ENCODE measurements at regions not wholly inside any gene's neighbourhood (a gene's known extent, or its start where the extent isn't known, plus 50 kb on each side); places are given as distances from the start of the nearest gene placed in this dataset.
"Not testable (repeated sequence)": the region's sequence is repeated elsewhere in the genome, so short reads cannot be mapped to it uniquely, and the experiment has no call there.

DNA sequence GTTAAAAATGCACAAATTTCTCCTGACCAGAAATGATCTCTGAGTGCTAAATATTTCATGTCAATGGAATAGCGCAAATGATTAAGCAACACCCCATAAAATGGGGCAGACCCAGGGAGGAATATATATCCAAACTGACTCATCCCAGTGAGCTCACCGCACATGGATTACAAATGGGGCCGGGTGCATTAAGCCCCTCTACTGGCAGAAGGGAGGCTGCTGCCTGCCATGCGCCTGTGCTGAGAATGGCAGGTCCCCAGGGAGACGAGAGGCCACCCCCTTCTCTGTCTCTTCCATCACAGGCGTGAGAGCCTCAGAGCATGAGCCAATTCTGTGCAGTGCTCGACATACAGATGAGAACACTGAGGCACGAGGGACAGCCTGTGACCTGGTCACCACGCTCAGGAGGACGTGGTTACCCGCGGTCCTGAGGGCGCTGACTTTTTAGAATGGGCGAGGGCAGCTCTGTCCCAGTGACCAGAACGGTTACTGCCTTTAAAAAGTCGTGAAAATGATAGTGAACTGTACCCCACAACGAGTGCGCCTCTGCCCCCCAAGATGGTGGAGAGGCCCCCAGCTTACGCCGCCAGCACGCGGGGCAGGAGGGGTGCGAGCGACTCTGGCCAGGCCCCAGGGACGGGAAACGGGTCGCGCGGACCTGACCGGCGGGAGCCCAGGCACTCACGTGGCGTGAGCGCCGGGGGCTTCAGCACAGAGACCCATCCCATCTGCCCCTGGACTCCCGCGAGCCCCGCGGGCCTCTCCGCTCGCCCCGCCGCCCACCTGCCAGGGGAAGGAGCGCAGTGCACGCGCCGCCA lies 130.2 kb upstream of the ALDH3B2 start:
- Histone ChIP-seq H3K4me3 (ENCODE audit: low read depth, low read length) (peak overlapping the region; percentile 90), H3K27ac (ENCODE audit: low read depth, low read length) (peak overlapping the region; percentile 71), H2AFZ (ENCODE audit: low read length, unreplicated experiment) (peak overlapping the region; percentile 82)
- not testable (repeated sequence) for H3K79me2 ChIP-seq (ENCODE audit: control insufficient read depth, insufficient read depth, low read length, unreplicated experiment); H3K36me3 ChIP-seq (ENCODE audit: insufficient read depth, low read length); H3K27me3 ChIP-seq (ENCODE audit: insufficient read depth, low read length); H3K4me1 ChIP-seq (ENCODE audit: control insufficient read depth, insufficient read depth, low read length, unreplicated experiment)

DNA sequence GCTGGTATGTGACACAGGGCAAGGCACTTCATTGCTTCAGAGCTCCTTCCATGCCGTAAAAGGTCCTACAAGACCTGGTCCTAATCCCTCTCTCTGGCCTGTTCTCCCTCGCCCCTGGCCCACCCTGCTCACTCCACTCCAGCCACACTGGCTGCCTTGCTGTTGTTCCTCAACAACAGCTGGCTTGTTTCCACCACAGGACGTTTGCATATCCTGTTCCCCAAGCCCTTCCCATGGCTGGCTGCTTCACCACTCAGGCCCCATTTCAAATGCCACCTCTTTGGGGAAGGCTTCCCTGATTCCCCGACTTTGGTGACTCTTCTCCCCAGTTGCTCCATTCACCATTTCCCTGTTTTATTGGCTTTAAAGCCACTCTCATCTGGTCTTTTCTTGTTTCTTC lies 129.1 kb upstream of the ALDH3B2 start:
- H3K79me2 ChIP-seq (ENCODE audit: control insufficient read depth, insufficient read depth, low read length, unreplicated experiment); H3K4me1 ChIP-seq (ENCODE audit: control insufficient read depth, insufficient read depth, low read length, unreplicated experiment); H3K27ac ChIP-seq (ENCODE audit: low read depth, low read length); H2AFZ ChIP-seq (ENCODE audit: low read length, unreplicated experiment); H3K27me3 ChIP-seq (ENCODE audit: insufficient read depth, low read length); H3K4me3 ChIP-seq (ENCODE audit: low read depth, low read length); H3K36me3 ChIP-seq (ENCODE audit: insufficient read depth, low read length): not testable (repeated sequence)

DNA sequence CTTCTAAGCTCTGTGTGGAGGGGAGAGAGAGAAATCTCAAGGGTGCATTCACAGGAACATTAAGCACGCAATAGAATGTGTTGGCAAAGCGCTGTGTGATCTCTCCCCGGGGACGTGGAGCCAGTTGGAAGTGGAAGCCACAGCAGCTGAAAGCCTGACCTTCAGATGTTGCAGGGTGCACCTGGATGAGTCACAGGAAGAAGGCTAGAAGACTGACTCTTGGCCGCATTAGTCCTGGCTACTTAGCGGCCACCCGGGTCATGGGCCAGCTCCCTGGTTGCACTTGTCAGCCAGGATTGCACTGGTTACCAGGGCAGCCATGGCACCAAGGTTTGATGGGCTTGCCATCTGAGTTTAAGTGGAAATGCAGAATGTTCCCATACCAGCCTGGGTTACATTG lies 128.6 kb upstream of the ALDH3B2 start:
- not testable (repeated sequence) for H3K27ac ChIP-seq (ENCODE audit: low read depth, low read length); H3K27me3 ChIP-seq (ENCODE audit: insufficient read depth, low read length); H3K79me2 ChIP-seq (ENCODE audit: control insufficient read depth, insufficient read depth, low read length, unreplicated experiment); H3K4me1 ChIP-seq (ENCODE audit: control insufficient read depth, insufficient read depth, low read length, unreplicated experiment); H3K4me3 ChIP-seq (ENCODE audit: low read depth, low read length); H2AFZ ChIP-seq (ENCODE audit: low read length, unreplicated experiment); H3K36me3 ChIP-seq (ENCODE audit: insufficient read depth, low read length)

DNA sequence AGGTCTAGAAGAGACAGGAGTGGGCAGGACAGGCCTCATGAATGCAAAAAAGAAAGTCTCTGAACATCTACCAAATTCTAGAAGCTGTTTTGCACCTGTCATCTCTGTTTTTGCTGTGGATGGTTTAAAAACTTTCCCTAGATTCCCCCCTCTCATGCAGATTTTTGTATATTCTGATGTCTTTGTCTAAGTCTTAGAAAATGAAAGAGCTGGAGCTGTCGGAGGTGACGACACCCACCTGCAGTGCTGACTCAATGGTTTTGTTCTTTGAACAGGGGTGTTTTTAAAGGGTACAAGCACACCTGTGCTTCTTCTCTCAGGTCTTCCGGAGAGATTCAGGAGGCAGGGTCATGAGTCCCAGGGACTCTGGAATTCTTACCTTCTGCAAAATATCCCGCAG lies 128.2 kb upstream of the ALDH3B2 start:
- H3K27me3 ChIP-seq (ENCODE audit: insufficient read depth, low read length); H3K27ac ChIP-seq (ENCODE audit: low read depth, low read length); H3K36me3 ChIP-seq (ENCODE audit: insufficient read depth, low read length); H2AFZ ChIP-seq (ENCODE audit: low read length, unreplicated experiment); H3K4me3 ChIP-seq (ENCODE audit: low read depth, low read length); H3K79me2 ChIP-seq (ENCODE audit: control insufficient read depth, insufficient read depth, low read length, unreplicated experiment); H3K4me1 ChIP-seq (ENCODE audit: control insufficient read depth, insufficient read depth, low read length, unreplicated experiment): not testable (repeated sequence)

DNA sequence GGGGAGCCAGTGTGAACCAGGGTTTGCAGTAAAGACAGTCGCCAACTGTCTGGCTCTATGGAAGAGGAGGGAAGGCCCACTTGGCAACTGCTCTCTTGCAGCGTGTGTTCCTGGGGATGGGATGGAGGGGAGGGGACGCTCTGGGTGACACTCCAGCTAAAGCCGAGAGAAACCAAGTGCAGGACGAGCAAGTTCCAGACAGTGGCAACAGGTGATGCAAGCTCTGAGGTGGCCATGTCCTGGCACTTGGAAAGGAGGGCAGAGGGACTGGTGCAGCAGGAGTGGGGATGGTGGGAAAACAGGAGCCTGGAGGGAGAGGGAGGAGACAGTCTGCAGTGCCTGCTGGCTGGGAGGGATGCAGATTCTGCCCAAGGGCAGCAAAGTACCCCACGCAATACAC lies 127.0 kb upstream of the ALDH3B2 start:
- not testable (repeated sequence) for H2AFZ ChIP-seq (ENCODE audit: low read length, unreplicated experiment); H3K79me2 ChIP-seq (ENCODE audit: control insufficient read depth, insufficient read depth, low read length, unreplicated experiment); H3K36me3 ChIP-seq (ENCODE audit: insufficient read depth, low read length); H3K27ac ChIP-seq (ENCODE audit: low read depth, low read length); H3K4me1 ChIP-seq (ENCODE audit: control insufficient read depth, insufficient read depth, low read length, unreplicated experiment); H3K27me3 ChIP-seq (ENCODE audit: insufficient read depth, low read length); H3K4me3 ChIP-seq (ENCODE audit: low read depth, low read length)

DNA sequence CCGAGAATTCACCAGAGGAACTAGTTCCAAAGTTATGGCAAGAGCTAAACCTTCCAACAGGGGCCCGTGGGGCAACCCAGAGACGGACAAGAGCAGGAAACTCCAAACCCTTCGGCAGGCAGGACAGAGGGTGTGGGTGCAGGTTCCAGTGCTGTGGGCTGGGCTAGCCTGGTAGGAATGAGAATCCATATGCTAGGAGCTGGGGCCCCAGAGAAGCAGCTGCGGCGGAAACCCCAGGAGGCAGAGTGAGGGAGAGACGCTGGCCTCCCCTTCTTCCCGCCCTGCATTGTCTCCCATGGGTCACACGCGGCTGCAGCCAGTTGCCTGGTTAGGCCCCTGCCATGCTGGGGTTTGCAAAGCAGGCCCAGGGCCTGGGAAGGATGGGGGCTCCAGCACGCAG lies 126.2 kb upstream of the ALDH3B2 start:
- not testable (repeated sequence) for H3K4me3 ChIP-seq (ENCODE audit: low read depth, low read length); H2AFZ ChIP-seq (ENCODE audit: low read length, unreplicated experiment); H3K27ac ChIP-seq (ENCODE audit: low read depth, low read length); H3K4me1 ChIP-seq (ENCODE audit: control insufficient read depth, insufficient read depth, low read length, unreplicated experiment); H3K79me2 ChIP-seq (ENCODE audit: control insufficient read depth, insufficient read depth, low read length, unreplicated experiment); H3K27me3 ChIP-seq (ENCODE audit: insufficient read depth, low read length); H3K36me3 ChIP-seq (ENCODE audit: insufficient read depth, low read length)

DNA sequence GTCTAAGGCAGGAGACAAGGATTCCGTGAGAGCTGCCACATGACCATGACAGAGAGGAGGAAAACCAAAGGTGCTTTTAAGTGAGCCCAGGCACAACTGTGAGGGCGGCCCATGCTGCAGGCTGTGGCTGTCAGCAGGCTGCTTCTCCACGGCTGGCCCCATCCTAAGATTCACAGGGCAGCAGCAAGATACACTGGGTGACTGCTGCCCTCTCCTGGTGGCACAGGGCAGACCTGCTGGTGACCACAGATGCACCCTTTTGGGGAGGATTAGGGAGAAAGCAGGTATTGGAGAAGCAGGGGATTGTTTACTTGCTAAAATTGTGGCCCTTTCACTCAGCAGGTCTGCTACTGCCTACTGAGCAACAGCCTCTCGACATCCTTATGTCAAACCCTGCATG lies 125.4 kb upstream of the ALDH3B2 start:
- not testable (repeated sequence) for H2AFZ ChIP-seq (ENCODE audit: low read length, unreplicated experiment); H3K36me3 ChIP-seq (ENCODE audit: insufficient read depth, low read length); H3K4me1 ChIP-seq (ENCODE audit: control insufficient read depth, insufficient read depth, low read length, unreplicated experiment); H3K27me3 ChIP-seq (ENCODE audit: insufficient read depth, low read length); H3K4me3 ChIP-seq (ENCODE audit: low read depth, low read length); H3K27ac ChIP-seq (ENCODE audit: low read depth, low read length); H3K79me2 ChIP-seq (ENCODE audit: control insufficient read depth, insufficient read depth, low read length, unreplicated experiment)

DNA sequence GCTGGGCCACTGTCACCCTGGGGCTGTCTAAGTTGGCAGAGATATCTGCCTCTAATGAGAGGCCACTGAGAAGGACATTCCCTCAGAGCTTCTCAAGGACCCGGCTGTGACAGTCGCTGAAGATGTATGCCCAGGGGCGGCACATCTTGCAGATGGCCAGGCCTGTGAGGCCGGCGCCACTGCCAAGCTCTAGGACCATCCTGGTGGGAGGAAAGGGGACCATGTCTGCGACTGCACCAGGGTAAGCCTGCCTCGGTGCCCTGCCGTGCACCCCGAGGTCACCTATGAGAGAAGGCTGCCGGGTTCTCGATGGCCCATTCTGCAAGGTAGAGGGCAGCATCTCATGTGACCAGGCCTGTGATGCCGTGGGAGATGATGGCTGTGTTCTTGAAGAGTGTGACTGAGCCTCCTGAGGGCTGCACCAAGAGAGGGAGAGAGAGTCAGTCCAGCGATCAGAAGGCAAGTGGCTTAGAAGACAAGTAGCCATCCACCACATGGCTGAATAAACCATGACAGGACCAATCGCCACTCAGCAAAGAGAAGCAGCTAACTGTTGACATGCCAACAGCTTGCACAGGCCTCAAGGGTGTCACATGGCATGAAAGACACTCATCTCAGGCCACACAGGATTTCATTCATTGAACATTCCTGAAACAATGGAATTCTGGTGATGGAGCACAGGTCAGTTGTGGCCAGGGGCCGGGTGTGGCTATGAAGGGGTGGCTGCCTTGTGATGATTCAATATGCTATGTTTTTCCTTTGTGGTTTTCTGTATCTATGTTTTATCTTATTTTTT lies 123.5 kb upstream of the ALDH3B2 start:
- not testable (repeated sequence) for H3K27ac ChIP-seq (ENCODE audit: low read depth, low read length); H3K4me3 ChIP-seq (ENCODE audit: low read depth, low read length); H3K36me3 ChIP-seq (ENCODE audit: insufficient read depth, low read length); H2AFZ ChIP-seq (ENCODE audit: low read length, unreplicated experiment); H3K4me1 ChIP-seq (ENCODE audit: control insufficient read depth, insufficient read depth, low read length, unreplicated experiment); H3K79me2 ChIP-seq (ENCODE audit: control insufficient read depth, insufficient read depth, low read length, unreplicated experiment); H3K27me3 ChIP-seq (ENCODE audit: insufficient read depth, low read length)

DNA sequence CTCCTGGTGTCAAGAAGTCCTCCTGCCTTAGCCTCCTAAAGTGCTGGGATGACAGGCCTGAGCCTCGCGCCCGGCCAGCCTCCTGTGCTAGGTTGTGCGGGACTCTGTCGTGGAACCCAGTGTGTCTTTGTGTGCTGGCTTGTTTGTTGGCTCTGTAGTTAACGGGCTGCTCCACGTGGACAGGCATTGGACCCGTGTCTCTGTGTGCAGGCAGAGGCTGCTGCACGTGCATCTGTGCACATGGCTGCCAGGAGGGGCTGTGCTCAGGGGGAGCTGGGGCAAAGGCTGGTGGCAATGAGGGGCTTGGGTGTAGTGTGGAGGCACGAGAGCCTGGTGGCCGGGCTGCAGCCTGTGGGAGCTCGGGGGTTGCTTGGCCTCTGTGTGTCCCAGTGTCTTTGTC lies 121.3 kb upstream of the ALDH3B2 start:
- H3K4me1 ChIP-seq (ENCODE audit: control insufficient read depth, insufficient read depth, low read length, unreplicated experiment) = no peaks in the 10 kb centered on the region
- no peaks in the 10 kb centered on the region for H3K27me3 ChIP-seq (ENCODE audit: insufficient read depth, low read length)
- H3K4me3 ChIP-seq (ENCODE audit: low read depth, low read length) = no peak overlapping the region
- no peak overlapping the region for H2AFZ ChIP-seq (ENCODE audit: low read length, unreplicated experiment)
- no peaks in the 10 kb centered on the region for H3K79me2 ChIP-seq (ENCODE audit: control insufficient read depth, insufficient read depth, low read length, unreplicated experiment)
- no peaks in the 10 kb centered on the region for H3K36me3 ChIP-seq (ENCODE audit: insufficient read depth, low read length)
- H3K27ac ChIP-seq (ENCODE audit: low read depth, low read length) = no peak overlapping the region

DNA sequence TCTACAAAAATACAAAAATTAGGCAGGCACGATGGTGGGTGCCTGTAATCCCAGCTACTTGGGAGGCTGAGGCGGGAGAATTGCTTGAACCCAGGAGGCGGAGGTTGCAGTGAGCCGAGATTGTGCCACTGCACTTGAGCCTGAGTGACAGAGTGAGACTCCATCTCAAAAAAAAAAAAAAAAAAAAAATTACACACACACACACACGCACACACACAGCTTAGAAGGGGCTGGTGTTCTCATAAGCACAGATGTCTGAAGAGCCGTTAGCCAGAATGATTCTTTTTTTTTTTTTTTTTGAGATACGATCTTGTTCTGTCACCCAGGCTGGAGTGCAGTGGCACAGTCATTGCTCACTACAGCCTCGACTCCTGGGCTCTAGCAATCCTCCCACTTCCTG lies 119.3 kb upstream of the ALDH3B2 start:
- not testable (repeated sequence) for H2AFZ ChIP-seq (ENCODE audit: low read length, unreplicated experiment); H3K27me3 ChIP-seq (ENCODE audit: insufficient read depth, low read length); H3K27ac ChIP-seq (ENCODE audit: low read depth, low read length); H3K36me3 ChIP-seq (ENCODE audit: insufficient read depth, low read length); H3K4me3 ChIP-seq (ENCODE audit: low read depth, low read length); H3K4me1 ChIP-seq (ENCODE audit: control insufficient read depth, insufficient read depth, low read length, unreplicated experiment); H3K79me2 ChIP-seq (ENCODE audit: control insufficient read depth, insufficient read depth, low read length, unreplicated experiment)

DNA sequence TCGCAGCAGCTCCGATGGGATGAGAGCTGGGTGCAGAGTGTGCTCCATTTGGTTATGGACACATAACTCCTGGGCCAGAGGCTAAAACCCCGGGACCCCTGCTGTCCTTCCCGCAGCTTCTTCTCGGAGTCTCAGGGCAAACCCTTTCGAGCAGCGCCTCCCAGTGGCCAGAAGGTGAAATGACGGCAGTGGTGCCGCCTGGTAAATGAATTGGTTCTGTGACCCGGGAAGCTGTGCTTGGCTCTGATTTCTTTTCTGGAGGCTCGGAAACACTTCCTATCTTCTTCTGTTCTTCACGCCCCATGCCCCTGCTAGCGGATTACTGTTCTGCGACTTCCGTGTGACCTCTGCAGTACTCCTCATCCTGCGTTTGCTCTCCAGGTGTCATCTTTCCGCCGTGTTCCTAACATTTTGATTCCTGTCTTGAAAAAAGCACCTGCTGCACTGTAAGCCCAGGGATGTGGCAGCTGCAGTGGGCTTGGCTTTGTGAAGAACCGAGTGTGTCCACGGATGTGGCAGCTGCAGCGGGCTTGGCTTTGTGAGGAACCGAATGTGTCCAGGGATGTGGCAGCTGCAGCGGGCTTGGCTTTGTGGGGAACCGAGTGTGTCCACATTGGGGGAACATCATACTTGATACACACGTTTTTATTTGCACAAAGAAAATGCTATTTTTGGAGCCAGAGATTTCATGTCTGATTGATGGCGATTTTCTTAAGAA lies 118.0 kb upstream of the ALDH3B2 start:
- H3K36me3 ChIP-seq (ENCODE audit: insufficient read depth, low read length); H3K27me3 ChIP-seq (ENCODE audit: insufficient read depth, low read length); H3K4me1 ChIP-seq (ENCODE audit: control insufficient read depth, insufficient read depth, low read length, unreplicated experiment); H3K79me2 ChIP-seq (ENCODE audit: control insufficient read depth, insufficient read depth, low read length, unreplicated experiment); H2AFZ ChIP-seq (ENCODE audit: low read length, unreplicated experiment); H3K27ac ChIP-seq (ENCODE audit: low read depth, low read length); H3K4me3 ChIP-seq (ENCODE audit: low read depth, low read length): not testable (repeated sequence)
